HG02588 (cell line): ENCODE measurements at regions not wholly inside any gene's neighbourhood (a gene's known extent, or its start where the extent isn't known, plus 50 kb on each side); places are given as distances from the start of the nearest gene placed in this dataset.
A peak's percentile ranks its signal among the peaks of the same experiment; 100 is the strongest.
"Not testable (repeated sequence)": the region's sequence is repeated elsewhere in the genome, so short reads cannot be mapped to it uniquely, and the experiment has no call there.

ENCODE experiments used
- ATAC-seq: cut with Tn5 transposase; IDR thresholded peaks from one replicate; pipeline ENCODE4 v1.9.1; 2021; ENCODE audit warnings: mild to moderate bottlenecking, moderate library complexity; ENCODE audit not compliant: unreplicated experiment

DNA sequence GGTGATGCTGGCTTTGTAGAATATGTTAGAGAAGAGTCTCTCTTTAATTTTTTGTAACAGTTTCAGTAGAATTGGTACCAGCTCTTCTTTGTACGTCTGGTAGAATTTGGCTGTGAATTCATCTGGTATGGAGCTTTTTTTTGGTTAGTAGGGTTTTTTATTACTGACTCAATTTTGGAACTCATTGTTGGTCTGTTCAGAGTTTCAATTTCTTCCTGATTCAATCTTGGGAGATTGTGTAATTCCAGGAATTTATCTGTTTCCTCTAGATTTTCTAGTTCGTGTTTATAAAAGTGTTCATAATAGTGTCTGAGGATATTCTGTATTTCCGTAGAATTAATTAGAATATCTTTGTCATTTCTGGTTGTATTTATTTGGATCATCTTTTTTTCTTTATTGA, 943.5 kb downstream of the TRIB2 start:
- no peak for ATAC-seq

- ATAC-seq: no peak
Measured at GRCh38 chr2:13662055-13662454, 945.3 kb downstream of the TRIB2 start.

GRCh38 chr2:13666582-13667414, 950.1 kb downstream of the TRIB2 start:
- ATAC-seq: peak; percentile 93

DNA sequence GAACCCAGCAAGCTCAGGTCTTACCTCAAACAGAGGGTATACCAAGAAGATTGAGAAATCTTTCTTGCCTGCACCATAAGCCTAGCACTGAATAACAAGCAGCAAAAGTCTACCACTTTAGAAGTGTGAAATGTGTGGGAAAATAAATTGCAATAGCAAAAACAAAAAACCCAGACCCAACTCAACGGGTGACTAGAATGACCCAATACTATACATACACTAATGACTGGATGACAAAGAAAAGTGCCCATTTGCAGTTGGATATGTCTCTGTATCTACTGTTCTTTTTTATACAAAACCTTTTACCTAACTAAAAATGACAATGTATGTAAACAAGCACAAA, 950.6 kb downstream of the TRIB2 start:
- peak; percentile 15 for ATAC-seq

DNA sequence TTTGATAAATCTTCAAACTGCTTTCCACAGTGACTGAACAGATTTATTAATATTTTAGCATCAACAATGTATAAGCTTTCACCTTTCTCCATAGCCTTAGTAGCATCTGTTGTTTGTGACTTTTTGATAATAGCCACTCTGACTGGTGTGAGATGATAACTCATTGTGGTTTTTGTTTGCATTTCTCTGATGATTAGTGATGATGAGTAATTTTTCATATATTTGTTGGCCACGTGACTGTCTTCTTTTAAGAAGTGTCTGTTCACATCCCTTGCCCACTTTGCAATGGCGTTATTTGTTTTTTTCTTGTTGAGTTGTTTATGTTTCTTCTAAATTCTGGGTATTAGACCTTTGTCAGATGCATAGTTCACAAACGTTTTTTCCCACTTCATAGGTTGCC, 952.9 kb downstream of the TRIB2 start:
- ATAC-seq: no peak

GRCh38 chr2:13673821-13674220, 957.1 kb downstream of the TRIB2 start:
- not testable (repeated sequence) for ATAC-seq

DNA sequence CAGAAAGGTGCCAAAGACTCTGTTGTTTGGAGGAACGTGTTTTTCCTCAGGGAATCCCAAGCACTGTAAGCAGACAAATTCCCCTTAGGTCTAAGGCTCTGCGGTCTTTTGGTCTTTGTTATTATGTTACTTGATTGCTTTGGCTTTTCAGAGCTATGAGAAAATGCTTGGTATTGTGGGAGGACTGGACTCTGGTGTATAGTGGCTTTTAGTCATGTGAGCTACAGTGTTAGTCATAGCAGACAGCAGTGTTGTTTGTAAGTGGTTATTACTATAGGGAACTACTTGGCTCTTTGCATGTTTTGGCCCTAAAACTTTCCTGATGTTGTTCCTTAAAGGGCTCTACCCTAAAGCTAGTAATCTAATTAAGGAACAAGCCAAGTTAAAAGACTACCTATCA, 956.2 kb upstream of the LRATD1 start:
- no peak for ATAC-seq

- no peak for ATAC-seq
Measured at GRCh38 chr2:13681936-13682335, 950.6 kb upstream of the LRATD1 start.

DNA sequence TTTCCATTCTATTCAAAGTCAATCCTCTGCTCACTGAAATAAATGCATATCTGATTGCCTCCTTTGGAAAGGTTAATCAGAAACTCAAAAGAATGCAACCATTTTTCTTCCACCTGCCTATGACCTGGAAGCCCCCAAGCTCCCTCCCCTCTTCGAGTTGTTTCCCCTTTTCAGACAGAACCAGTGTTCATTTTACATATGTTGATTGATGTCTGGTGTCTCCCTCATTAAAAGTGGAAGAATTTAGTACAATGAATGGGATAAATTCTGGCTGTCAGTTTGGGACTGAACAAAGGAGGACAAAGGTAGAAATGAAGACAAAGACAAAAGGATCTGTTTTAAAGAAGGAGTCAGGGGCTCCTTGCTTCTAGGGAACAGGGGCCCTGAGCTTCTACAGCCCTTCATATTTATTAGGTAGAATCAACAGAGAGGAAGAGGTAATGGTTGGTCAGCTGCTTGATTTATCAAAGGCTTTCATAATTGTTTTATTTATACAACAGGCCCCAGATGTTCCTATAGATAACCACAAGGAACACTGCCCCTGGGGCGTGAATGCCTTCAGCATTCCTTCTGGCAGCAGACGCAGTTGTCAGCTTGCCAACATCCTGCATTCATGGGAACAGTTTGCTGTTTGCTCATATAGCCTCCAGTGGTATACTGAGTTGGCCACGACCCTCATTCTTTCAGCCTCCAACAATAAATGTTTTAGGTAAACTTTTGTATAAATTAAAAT, 949.8 kb upstream of the LRATD1 start:
- no peak for ATAC-seq

DNA sequence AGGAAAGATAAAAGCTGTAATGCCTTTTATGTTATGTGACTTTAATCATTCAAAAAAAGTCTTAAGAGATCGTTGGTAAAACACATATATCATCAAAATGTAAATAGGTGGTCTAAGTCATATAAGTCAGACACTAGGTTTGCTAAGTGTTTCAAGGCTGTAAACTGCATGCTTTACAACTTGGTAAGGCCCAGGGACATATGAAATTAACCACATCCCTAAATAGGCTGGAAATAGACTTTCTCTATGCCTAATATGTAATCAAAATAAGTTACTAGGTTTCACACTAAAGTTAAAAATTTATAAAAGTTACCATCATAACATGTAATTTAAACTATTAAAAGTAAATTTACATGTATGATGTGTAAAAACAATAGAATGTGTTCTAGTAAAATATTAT, 946.3 kb upstream of the LRATD1 start:
- ATAC-seq: no peak

GRCh38 chr2:13694673-13695072, 937.8 kb upstream of the LRATD1 start:
- no peak for ATAC-seq

- ATAC-seq: no peak
Measured at GRCh38 chr2:13696601-13697000, 935.9 kb upstream of the LRATD1 start.

DNA sequence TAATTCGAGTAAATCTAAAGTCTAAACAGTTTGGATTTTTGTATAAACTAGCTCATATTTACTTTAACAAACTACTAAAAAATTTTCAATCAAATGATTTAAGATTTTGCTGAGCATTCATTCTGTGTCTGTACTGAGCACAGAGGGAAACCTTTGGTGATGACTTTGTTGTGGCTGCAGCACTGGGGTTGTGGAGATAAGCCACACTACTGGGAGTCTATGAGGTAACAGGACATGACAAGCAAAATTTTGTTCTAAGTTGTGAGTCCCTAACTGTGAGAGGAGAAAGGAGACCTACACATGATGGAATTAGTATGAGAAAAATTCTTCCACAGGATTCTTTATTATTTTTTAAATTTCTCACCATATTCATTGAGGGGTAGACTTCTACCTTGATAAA, 933.7 kb upstream of the LRATD1 start:
- no peak for ATAC-seq

DNA sequence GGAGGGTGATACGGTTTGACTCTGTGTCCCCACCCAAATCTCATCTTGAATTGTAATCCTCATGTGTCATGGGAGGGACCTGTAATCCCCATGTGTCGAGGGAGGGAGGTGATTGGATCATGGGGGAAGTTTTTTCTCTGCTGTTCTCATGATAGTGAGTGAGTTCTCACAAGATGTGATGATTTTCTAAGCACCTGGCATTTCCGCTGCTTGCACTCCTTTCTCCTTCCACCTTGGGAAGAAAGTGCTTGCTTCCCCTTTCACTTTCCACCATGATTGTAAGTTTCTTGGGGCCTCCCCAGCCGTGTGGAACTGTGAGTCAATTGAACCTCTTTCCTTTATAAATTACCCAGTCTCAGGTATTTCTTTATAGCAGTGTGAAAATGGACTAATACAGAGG, 932.6 kb upstream of the LRATD1 start:
- not testable (repeated sequence) for ATAC-seq

- ATAC-seq: no peak
Measured at GRCh38 chr2:13711154-13711553, 921.4 kb upstream of the LRATD1 start.

DNA sequence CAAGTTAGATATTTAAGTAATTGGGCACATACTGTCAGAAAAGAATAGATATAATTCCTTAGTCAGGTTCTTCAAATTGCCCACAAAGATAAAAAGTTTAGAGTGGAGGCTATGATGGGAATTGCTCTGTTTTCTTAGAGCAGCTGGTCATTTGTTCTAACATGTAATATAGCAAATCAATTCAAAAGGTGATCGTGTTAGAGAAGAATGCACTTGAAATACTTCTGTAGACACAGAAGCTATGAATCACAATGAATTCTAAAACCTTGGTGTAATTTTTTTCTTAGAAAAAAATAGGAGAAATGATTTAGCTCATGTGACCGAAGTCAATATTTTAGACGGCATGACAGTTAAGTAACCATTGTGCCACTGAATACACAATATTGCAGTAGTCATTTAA, 918.1 kb upstream of the LRATD1 start:
- no peak for ATAC-seq

GRCh38 chr2:13725945-13726344, 906.6 kb upstream of the LRATD1 start:
- no peak for ATAC-seq

DNA sequence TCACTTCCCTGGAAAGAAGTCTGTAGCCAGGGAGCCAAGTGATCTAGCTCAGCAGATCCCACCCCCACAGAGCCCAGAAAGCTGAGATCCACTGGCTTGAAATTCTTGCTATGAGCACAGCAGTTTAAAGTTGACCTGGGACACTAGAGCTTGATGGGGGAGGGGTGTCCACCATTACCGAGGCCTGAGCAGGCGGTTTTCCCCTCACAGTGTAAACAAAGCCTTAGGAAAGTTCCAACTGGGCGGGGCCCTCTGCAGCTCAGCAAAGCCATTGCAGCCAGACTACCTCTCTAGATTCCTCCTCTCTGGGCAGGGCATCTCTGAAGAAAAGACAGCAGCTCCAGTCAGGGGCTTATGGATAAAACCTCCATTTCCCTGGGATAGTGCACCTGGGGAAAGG, 887.2 kb upstream of the LRATD1 start:
- ATAC-seq: peak; percentile 62

GRCh38 chr2:13751955-13752354, 880.6 kb upstream of the LRATD1 start:
- ATAC-seq: no peak

DNA sequence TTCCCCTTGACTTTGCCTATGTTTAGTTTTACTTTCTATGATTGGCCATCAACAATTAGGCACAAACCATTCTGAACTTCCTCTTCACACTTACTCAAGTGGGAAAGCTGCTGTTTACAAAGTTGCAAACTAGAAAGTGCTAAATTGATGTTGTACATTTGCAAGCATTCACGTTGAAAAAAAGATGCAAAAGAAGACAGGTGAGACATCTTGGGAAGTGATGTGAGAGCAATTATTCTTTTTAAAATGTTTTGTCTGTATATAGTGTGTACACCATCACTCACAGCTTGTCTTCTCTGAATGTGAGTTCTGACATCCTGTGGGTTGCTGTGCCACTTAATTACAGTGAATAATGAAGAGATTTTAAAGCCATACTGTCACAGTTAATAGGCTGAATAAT, 874.1 kb upstream of the LRATD1 start:
- ATAC-seq: no peak

- ATAC-seq: no peak
Measured at GRCh38 chr2:13768274-13768673, 864.2 kb upstream of the LRATD1 start.

DNA sequence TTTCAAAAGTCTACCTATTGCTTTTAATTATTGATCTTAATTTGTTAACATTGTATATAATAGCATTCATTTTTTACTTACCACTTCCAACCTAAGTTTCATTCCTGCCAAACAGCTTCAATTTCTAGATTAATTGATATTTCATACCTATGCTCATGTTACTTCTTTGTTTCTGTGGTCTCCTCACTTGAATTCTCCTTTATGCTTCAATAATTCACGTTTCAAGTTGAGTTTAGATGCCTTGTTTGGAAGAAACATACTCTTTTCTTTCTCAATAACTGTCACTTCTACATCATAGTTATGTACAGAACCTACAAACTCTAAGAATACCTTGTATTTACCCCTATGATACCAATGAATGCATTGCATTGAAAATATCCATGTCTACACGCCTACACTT, 862.2 kb upstream of the LRATD1 start:
- ATAC-seq: no peak
